MM.1S (cell line): ENCODE measurements at regions not wholly inside any gene's neighbourhood (a gene's known extent, or its start where the extent isn't known, plus 50 kb on each side); places are given as distances from the start of the nearest gene placed in this dataset.

ENCODE experiments used
- DNase-seq: peaks from one replicate; pipeline ENCODE4 v3.0.0-alpha.2; 2015
- H2AFZ ChIP-seq: fragments of 300-600 bp; sonication (generic); 2 replicates; pipeline ENCODE4 v1.6.0; 2016; ENCODE audit warnings: antibody characterized with exemption, low read length
- H3F3A ChIP-seq: fragments of 300-600 bp; sonication (generic); 2 replicates; pipeline ENCODE4 v1.6.1; 2016; ENCODE audit warnings: mild to moderate bottlenecking, antibody characterized with exemption, low read length, moderate library complexity, mixed read lengths; ENCODE audit not compliant: insufficient read depth
- H3K27ac ChIP-seq: fragments of 300-600 bp; sonication (generic); 2 replicates; pipeline ENCODE4 v1.5.1; 2016; ENCODE audit warnings: mild to moderate bottlenecking, low read length
- H3K27me3 ChIP-seq: fragments of 300-600 bp; sonication (generic); replicated peaks from 2 replicates; pipeline ENCODE4 v1.6.0; 2016; ENCODE audit warnings: low read length; ENCODE audit not compliant: insufficient read depth
- H3K36me3 ChIP-seq: fragments of 300-600 bp; sonication (generic); replicated peaks from 2 replicates; pipeline ENCODE4 v1.6.1; 2016; ENCODE audit warnings: mild to moderate bottlenecking, low read length, mixed read lengths; ENCODE audit not compliant: insufficient read depth
- H3K4me1 ChIP-seq: fragments of 300-600 bp; sonication (generic); 2 replicates; pipeline ENCODE4 v1.6.1; 2016; ENCODE audit warnings: low read length, mixed read lengths
- H3K4me2 ChIP-seq: fragments of 300-600 bp; sonication (generic); 2 replicates; pipeline ENCODE4 v1.6.0; 2016; ENCODE audit warnings: low read depth, low read length
- H3K4me3 ChIP-seq: fragments of 300-600 bp; sonication (generic); 2 replicates; pipeline ENCODE4 v1.5.1; 2016; ENCODE audit warnings: low read length, mixed read lengths
- H3K79me2 ChIP-seq: fragments of 300-600 bp; sonication (generic); 2 replicates; pipeline ENCODE4 v1.6.1; 2016; ENCODE audit warnings: mixed run types, low read length, mixed read lengths
- H3K9ac ChIP-seq: fragments of 300-600 bp; sonication (generic); 2 replicates; pipeline ENCODE4 v1.6.1; 2016; ENCODE audit warnings: low read length, mixed read lengths
- H3K9me2 ChIP-seq: fragments of 300-600 bp; sonication (generic); replicated peaks from 2 replicates; pipeline ENCODE4 v1.6.1; 2016; ENCODE audit warnings: mild to moderate bottlenecking, low read length, mixed read lengths; ENCODE audit not compliant: insufficient read depth
- H3K9me3 ChIP-seq: fragments of 300-600 bp; sonication (generic); replicated peaks from 2 replicates; pipeline ENCODE4 v1.6.1; 2016; ENCODE audit warnings: mild to moderate bottlenecking, low read length, mixed read lengths; ENCODE audit not compliant: insufficient read depth
- H4K20me1 ChIP-seq: fragments of 300-600 bp; sonication (generic); 2 replicates; pipeline ENCODE4 v1.6.1; 2016; ENCODE audit warnings: mild to moderate bottlenecking, low read length, moderate library complexity, mixed read lengths; ENCODE audit not compliant: insufficient read depth
- EZH2 ChIP-seq: fragments of 300-600 bp; sonication (generic); optimal IDR thresholded peaks from 2 replicates; pipeline ENCODE3; 2017; ENCODE audit warnings: low read depth, mild to moderate bottlenecking, antibody characterized with exemption, low read length, mixed read lengths
- EZH2phosphoT487 ChIP-seq: fragments of 300-600 bp; sonication (generic); IDR thresholded peaks from 2 replicates; pipeline ENCODE4 v1.6.1; 2018; ENCODE audit warnings: antibody characterized with exemption, low read length
- TF ChIP-seq, protein P1 (sequence below): fragments of 300-600 bp; sonication (generic); IDR thresholded peaks from 2 replicates; pipeline ENCODE4 v1.5.1; 2016; ENCODE audit warnings: antibody characterized with exemption, low read length, mixed read lengths

DNA sequence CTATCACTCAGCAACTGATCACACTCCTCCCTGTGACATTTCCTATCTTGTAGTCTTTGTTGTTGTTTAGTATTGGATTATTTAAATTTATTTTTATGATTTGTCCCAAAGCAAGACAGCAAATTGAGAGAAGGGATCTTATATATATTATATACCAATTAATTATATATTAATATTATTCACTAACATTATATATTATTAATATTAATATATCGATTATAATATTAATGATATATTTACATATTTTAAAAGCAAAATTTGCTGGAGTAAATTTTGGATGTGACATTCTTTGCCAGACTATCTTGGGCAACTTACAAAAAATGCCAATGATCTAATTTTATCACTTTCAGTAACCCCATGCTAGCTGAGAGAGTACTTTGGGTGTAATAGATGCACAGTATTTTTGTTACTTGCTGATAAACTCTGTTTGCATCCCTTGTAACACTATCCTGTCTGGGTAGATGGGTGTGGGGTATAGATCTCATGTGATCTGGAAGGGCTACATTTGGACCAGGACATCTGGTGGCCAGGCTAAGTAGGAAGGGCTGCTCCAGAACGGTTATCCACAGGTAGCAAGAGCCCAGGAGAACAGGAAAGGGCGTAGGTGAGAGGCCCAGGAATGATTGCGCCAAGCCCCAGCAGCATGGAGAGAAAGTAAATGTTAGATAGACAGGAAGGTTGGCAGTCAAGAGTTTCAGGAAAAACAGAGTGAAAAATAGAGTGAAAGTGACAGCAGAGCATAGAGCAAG, 608.6 kb upstream of the KIRREL3 start:
- Histone ChIP-seq H4K20me1 (no peaks in the 10 kb centered on the region), H2AFZ (no peak overlapping the region), H3K27me3 (no peaks in the 10 kb centered on the region), H3K27ac (no peak overlapping the region), H3K36me3 (no peaks in the 10 kb centered on the region), H3K9me3 (no peaks in the 10 kb centered on the region), H3K4me3 (no peak overlapping the region), H3K4me1 (no peaks in the 10 kb centered on the region), H3K9ac (no peak overlapping the region), H3K9me2 (no peaks in the 10 kb centered on the region), H3F3A (no peaks in the 10 kb centered on the region), H3K4me2 (no peak overlapping the region), H3K79me2 (no peaks in the 10 kb centered on the region)
- DNase-seq: no peak
- TF ChIP-seq EZH2: no peak
- no peak for TF ChIP-seq EZH2phosphoT487
- TF ChIP-seq, protein P1, sequence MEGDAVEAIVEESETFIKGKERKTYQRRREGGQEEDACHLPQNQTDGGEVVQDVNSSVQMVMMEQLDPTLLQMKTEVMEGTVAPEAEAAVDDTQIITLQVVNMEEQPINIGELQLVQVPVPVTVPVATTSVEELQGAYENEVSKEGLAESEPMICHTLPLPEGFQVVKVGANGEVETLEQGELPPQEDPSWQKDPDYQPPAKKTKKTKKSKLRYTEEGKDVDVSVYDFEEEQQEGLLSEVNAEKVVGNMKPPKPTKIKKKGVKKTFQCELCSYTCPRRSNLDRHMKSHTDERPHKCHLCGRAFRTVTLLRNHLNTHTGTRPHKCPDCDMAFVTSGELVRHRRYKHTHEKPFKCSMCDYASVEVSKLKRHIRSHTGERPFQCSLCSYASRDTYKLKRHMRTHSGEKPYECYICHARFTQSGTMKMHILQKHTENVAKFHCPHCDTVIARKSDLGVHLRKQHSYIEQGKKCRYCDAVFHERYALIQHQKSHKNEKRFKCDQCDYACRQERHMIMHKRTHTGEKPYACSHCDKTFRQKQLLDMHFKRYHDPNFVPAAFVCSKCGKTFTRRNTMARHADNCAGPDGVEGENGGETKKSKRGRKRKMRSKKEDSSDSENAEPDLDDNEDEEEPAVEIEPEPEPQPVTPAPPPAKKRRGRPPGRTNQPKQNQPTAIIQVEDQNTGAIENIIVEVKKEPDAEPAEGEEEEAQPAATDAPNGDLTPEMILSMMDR: no peak

DNA sequence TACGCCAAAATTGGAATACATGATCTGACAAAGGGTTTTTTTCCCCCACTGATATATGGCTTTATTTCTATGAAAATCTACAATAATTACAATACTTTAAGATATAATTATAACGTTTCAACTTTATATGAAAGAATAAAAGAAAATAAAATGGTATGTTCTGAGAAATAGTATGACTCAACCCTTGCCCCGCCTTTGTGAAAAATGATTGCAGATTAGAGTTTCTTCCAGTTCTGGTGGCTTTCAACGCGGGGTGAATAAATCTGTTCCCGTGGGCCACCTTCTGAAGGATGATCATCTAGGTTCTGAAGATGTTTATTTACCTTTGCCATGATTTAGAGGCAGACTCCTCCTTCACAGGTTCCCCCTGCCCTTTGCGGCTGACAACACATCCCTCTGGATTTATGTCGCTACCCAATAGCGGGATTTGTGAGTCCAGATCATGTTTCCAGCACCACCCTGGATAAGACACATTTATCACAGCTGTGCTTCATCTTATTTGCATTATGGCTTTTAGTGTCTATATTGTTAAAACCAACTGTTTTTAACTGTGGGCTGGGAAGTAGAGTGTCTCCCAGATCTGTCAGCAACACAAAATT, 607.0 kb upstream of the KIRREL3 start:
- Histone ChIP-seq H3K79me2 (no peaks in the 10 kb centered on the region), H3K9ac (no peak overlapping the region), H3K27me3 (no peaks in the 10 kb centered on the region), H3K36me3 (no peaks in the 10 kb centered on the region), H3K4me2 (no peak overlapping the region), H3K9me3 (no peaks in the 10 kb centered on the region), H3K4me3 (no peak overlapping the region), H3K9me2 (no peaks in the 10 kb centered on the region), H4K20me1 (no peaks in the 10 kb centered on the region), H3K4me1 (no peaks in the 10 kb centered on the region), H2AFZ (no peak overlapping the region), H3F3A (no peaks in the 10 kb centered on the region), H3K27ac (no peak overlapping the region)
- TF ChIP-seq EZH2phosphoT487: no peak
- TF ChIP-seq, protein P1: no peak
- no peak for TF ChIP-seq EZH2
- DNase-seq: no peak

DNA sequence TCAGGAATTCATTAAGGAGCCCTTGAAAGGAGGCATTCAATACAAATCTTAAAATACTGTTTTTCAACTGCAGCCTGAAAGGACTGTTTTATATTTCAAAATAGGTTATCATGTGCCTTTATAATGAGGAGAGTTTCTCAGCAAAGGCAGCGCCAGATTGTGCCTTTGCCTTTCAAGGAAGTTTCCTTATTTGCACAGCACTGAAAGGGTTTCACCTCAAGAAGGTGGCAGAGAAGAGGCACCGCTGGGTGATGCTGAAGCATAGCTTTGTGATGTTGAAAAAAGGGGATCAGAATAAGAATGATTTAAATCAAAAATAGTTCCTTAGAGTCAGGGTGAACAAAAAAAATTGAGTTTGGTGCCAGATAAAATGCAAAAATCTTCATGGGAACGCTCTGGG, 601.0 kb upstream of the KIRREL3 start:
- Histone ChIP-seq H3K9me2 (no peaks in the 10 kb centered on the region), H3K4me1 (no peaks in the 10 kb centered on the region)

More for the DNA sequence above, 601.0 kb upstream of the KIRREL3 start:
- H3F3A ChIP-seq: no peaks in the 10 kb centered on the region
- H4K20me1 ChIP-seq: no peaks in the 10 kb centered on the region
- H3K4me3 ChIP-seq: no peak overlapping the region
- H3K9ac ChIP-seq: no peak overlapping the region
- H3K4me2 ChIP-seq: no peak overlapping the region
- no peaks in the 10 kb centered on the region for H3K27me3 ChIP-seq
- no peak for DNase-seq
- H3K36me3 ChIP-seq: no peaks in the 10 kb centered on the region
- no peak overlapping the region for H2AFZ ChIP-seq
- TF ChIP-seq EZH2 (no peak), EZH2phosphoT487 (no peak)
- TF ChIP-seq, protein P1: no peak
- H3K79me2 ChIP-seq: no peaks in the 10 kb centered on the region
- H3K9me3 ChIP-seq: no peaks in the 10 kb centered on the region
- H3K27ac ChIP-seq: no peak overlapping the region
